Glomerular visceral epithelial cell (primary cell): ENCODE measurements at regions not wholly inside any gene's neighbourhood (a gene's known extent, or its start where the extent isn't known, plus 50 kb on each side); places are given as distances from the start of the nearest gene placed in this dataset.
"Not testable (repeated sequence)": the region's sequence is repeated elsewhere in the genome, so short reads cannot be mapped to it uniquely, and the experiment has no call there.

Experiments used
- DNase-seq: peaks from one replicate; pipeline ENCODE4 v3.0.0-alpha.2; 2016; ENCODE audit errors: extremely low spot score

GRCh38 chr2:194105358-194105757 is 1551.7 kb upstream of the SLC39A10 start:
- DNase-seq = no peak

GRCh38 chr2:194104687-194105086 is 1552.3 kb upstream of the SLC39A10 start:
- DNase-seq = no peak

GRCh38 chr2:194103941-194104659 is 1552.9 kb upstream of the SLC39A10 start:
- no peak for DNase-seq

- no peak for DNase-seq
Measured at GRCh38 chr2:194102546-194102945, 1554.5 kb upstream of the SLC39A10 start.

- DNase-seq = no peak
Measured at GRCh38 chr2:194100201-194100600, 1556.8 kb upstream of the SLC39A10 start.

- DNase-seq = no peak
Measured at GRCh38 chr2:194096402-194096801, 1560.6 kb upstream of the SLC39A10 start.

- DNase-seq = no peak
Measured at GRCh38 chr2:194095359-194095758, 1561.7 kb upstream of the SLC39A10 start.

GRCh38 chr2:194090251-194090905 is 1566.6 kb upstream of the SLC39A10 start:
- no peak for DNase-seq

- DNase-seq = no peak
Measured at GRCh38 chr2:194087089-194087958, 1569.7 kb upstream of the SLC39A10 start.

- DNase-seq = no peak
Measured at GRCh38 chr2:194086129-194086528, 1570.9 kb upstream of the SLC39A10 start.

- no peak for DNase-seq
Measured at GRCh38 chr2:194079989-194080388, 1577.0 kb upstream of the SLC39A10 start.

- DNase-seq = no peak
Measured at GRCh38 chr2:194077366-194077765, 1579.7 kb upstream of the SLC39A10 start.

- DNase-seq = no peak
Measured at GRCh38 chr2:194062401-194062800, 1594.6 kb upstream of the SLC39A10 start.

- DNase-seq = no peak
Measured at GRCh38 chr2:194060269-194060668, 1596.8 kb upstream of the SLC39A10 start.

- DNase-seq = no peak
Measured at GRCh38 chr2:194054313-194054712, 1602.7 kb upstream of the SLC39A10 start.

- no peak for DNase-seq
Measured at GRCh38 chr2:194044321-194044720, 1612.7 kb upstream of the SLC39A10 start.

GRCh38 chr2:194021130-194021529 is 1635.9 kb upstream of the SLC39A10 start:
- DNase-seq = not testable (repeated sequence)

GRCh38 chr2:194020155-194020554 is 1636.9 kb upstream of the SLC39A10 start:
- no peak for DNase-seq

GRCh38 chr2:194015751-194016150 is 1641.3 kb upstream of the SLC39A10 start:
- DNase-seq = no peak

GRCh38 chr2:194014639-194015038 is 1642.4 kb upstream of the SLC39A10 start:
- no peak for DNase-seq

GRCh38 chr2:194004590-194005206 is 1652.3 kb upstream of the SLC39A10 start:
- DNase-seq = no peak

GRCh38 chr2:194003911-194004310 is 1653.1 kb upstream of the SLC39A10 start:
- no peak for DNase-seq
